ENCODE measurements at regions not wholly inside any gene's neighbourhood (a gene's known extent, or its start where the extent isn't known, plus 50 kb on each side); places are given as distances from the start of the nearest gene placed in this dataset.

DNA sequence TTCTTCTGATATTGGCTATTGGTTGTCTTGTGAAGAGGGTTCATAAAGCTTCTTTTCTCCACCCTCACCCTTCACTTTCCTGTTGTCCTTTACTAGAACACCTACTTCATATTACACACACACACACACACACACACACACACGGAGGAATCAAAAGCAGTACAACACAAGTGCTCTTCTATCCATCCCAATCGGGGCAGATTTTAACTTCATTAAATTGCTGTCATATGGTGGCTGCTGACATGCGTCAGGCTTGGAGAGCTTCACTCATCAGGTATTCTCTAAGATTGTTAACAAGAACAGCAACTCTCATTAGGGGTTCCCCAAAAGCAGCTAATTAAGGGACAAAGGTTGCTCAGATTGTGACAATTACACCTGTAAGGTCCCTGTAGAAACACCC lies 239.1 kb upstream of the MEIS2 start:
- no peak for TF ChIP-seq CTCF (conservative IDR thresholded peaks at IDR 0.05)
- no peak overlapping the region for H3K27ac ChIP-seq

DNA sequence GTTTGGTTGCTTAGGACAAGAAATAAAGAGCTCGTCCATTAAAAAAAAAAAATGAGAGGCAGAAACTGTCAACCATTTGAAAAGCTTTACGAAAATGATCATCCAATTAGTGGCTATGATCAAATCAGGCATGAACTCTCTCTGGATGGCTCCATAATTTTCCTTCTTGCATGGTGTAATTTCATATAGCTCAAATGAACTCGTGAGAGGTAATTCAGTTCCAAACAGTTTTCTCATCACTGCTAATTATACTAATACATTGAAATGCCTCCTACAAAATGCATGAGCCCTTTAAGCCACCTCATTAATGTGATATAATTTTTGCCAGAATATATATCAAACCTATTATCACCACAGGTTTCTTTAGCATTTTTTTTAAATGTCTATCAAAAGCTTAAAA lies 239.5 kb upstream of the MEIS2 start:
- no peak for TF ChIP-seq CTCF (conservative IDR thresholded peaks at IDR 0.05)
- H3K27ac ChIP-seq, result no peak overlapping the region

DNA sequence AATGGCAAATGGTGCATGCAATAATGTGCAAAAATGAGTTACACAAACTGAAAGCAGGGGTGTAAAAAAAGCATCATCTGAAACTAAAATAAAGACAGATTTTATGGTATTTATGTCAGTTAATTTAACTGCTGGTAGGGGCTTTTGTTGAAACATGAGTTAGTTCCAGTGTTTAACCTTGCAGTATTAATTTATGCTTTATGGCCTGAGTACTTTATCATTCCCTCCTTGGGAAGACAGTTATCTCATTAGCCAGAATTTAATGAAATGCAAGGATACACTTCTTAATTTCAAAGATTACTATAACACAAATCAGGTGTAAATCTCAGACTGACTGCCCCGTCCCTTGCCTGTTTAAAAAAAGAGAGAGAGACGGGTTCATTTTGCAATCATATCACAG lies 240.1 kb upstream of the MEIS2 start:
- H3K27ac ChIP-seq, result no peak overlapping the region
- TF ChIP-seq CTCF (conservative IDR thresholded peaks at IDR 0.05), result no peak

DNA sequence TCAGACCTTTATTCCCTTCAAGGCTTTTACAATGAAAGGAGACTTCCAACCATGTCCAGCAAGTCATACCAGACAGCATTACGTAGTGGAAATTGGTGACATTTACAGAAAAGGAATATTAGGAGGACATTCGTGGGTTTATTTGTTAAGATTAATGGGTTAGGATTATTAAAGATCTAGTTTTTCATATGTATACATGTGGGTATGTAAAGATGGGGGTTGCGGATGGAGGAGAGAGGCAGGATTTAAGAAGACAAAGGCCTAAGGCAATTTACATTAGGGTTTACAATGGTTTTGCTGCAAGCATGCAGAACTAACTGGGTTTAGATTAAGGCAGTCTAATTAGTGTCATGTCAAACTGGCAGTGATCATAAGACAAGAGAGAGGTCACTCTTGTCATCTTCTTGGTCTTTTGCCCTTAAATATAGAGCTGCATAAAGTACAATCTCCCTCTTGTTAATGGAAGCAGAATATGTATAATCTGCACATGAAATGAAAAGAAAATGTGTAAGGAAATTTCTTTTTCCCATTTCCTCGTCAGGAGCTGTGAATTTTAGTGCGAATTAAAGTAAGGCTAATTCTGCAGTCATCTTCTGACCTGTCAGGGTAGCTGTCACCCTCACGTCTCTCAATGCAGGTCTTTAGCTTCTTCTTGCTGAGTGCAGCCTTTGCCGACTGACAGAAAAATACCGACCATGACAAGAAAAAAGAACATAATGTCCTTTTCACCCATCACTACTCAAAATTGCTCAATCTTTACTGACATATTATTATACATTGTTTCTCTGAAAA lies 258.9 kb upstream of the MEIS2 start:
- no peak overlapping the region for H3K27ac ChIP-seq
- TF ChIP-seq CTCF (conservative IDR thresholded peaks at IDR 0.05), result no peak

GRCh38 chr15:37359893-37360290 lies 259.5 kb upstream of the MEIS2 start:
- no peak for TF ChIP-seq CTCF (conservative IDR thresholded peaks at IDR 0.05)
- no peak overlapping the region for H3K27ac ChIP-seq

GRCh38 chr15:37360724-37361123 lies 260.4 kb upstream of the MEIS2 start:
- H3K27ac ChIP-seq, result no peak overlapping the region
- no peak for TF ChIP-seq CTCF (conservative IDR thresholded peaks at IDR 0.05)

- no peak for TF ChIP-seq CTCF (conservative IDR thresholded peaks at IDR 0.05)
- H3K27ac ChIP-seq, result no peak overlapping the region
These were observed 261.3 kb upstream of the MEIS2 start for GRCh38 chr15:37361621-37362020.

Measured in VCaP (cell line).